ENCODE measurements at regions not wholly inside any gene's neighbourhood (a gene's known extent, or its start where the extent isn't known, plus 50 kb on each side); places are given as distances from the start of the nearest gene placed in this dataset.
A peak's percentile ranks its signal among the peaks of the same experiment; 100 is the strongest.

DNA sequence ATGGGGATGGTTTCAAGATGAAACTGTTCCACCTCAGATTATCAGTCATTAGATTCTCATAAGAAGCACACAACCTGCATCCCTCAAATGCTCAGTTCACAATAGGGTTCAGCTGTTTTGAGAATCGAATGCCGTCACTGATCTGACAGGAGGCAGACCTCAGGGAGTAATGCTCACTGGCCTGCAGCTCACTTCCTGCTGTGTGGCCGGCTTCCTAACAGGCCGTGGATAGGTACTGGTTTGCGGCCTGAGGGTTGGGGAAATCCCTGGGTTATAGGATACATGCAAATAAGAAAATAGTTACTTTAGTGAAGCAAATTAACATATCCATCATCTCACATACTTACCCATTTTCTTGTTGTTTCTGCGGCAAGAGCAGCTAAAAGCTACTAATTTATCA, 160.4 kb downstream of the MAD2L1 start:
- Histone ChIP-seq H3K9me3 (no peaks in the 10 kb centered on the region), H3K36me3 (no peaks in the 10 kb centered on the region), H3K4me3 (ENCODE audit: low read depth, low read length) (no peak overlapping the region), H3K27me3 (no peaks in the 10 kb centered on the region), H3K4me1 (no peaks in the 10 kb centered on the region)
- DNase-seq: no peak
- TF ChIP-seq, protein P1, sequence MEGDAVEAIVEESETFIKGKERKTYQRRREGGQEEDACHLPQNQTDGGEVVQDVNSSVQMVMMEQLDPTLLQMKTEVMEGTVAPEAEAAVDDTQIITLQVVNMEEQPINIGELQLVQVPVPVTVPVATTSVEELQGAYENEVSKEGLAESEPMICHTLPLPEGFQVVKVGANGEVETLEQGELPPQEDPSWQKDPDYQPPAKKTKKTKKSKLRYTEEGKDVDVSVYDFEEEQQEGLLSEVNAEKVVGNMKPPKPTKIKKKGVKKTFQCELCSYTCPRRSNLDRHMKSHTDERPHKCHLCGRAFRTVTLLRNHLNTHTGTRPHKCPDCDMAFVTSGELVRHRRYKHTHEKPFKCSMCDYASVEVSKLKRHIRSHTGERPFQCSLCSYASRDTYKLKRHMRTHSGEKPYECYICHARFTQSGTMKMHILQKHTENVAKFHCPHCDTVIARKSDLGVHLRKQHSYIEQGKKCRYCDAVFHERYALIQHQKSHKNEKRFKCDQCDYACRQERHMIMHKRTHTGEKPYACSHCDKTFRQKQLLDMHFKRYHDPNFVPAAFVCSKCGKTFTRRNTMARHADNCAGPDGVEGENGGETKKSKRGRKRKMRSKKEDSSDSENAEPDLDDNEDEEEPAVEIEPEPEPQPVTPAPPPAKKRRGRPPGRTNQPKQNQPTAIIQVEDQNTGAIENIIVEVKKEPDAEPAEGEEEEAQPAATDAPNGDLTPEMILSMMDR (IDR thresholded peaks at IDR 0.05; ENCODE audit: low read depth, low read length): no peak

DNA sequence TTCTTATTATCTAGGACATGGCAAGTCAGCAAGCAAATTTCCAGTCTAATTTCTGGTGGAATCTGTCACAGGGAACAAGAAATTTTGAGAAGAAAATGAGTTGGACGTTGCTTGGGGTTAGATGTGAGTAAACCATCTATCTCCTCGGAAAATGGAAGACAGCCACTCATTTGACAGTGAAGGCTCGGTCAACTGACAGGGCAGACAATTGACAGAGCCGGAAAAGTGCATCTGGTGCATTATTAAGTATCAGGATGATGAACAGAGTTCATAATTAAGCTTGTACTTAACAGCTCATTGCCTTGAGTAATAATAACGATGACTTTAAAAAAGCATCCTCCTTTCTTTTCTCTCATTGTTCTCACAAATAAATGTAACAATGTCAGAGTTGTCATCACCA, 168.4 kb downstream of the MAD2L1 start:
- Histone ChIP-seq H3K4me3 (ENCODE audit: low read depth, low read length) (no peak overlapping the region), H3K27me3 (no peaks in the 10 kb centered on the region), H3K4me1 (no peaks in the 10 kb centered on the region), H3K9me3 (no peaks in the 10 kb centered on the region), H3K36me3 (no peaks in the 10 kb centered on the region)
- peak; percentile 13 for DNase-seq
- TF ChIP-seq, protein P1 (IDR thresholded peaks at IDR 0.05; ENCODE audit: low read depth, low read length): no peak

DNA sequence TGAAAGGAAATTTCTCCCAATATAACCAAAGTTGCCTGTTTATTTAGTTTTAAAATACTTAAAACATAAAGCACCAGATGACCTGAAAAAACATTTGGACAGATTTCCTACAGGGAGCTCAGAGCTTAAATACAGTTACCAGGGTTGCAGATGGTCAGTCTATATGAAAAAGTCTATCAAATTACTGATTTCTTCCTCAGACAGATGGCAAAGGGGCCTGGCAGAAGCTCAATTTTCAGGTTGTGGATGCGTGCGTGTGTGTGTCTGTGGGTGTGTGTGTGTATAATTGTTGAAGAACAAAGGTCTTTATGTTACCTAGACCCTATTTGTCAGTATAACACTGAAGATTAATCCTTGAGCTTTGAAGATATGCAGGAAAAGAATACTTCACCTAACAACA, 169.4 kb downstream of the MAD2L1 start:
- TF ChIP-seq, protein P1 (IDR thresholded peaks at IDR 0.05; ENCODE audit: low read depth, low read length): no peak
- Histone ChIP-seq H3K4me1 (no peaks in the 10 kb centered on the region), H3K36me3 (no peaks in the 10 kb centered on the region), H3K4me3 (ENCODE audit: low read depth, low read length) (no peak overlapping the region), H3K27me3 (no peaks in the 10 kb centered on the region), H3K9me3 (no peaks in the 10 kb centered on the region)
- DNase-seq: no peak

DNA sequence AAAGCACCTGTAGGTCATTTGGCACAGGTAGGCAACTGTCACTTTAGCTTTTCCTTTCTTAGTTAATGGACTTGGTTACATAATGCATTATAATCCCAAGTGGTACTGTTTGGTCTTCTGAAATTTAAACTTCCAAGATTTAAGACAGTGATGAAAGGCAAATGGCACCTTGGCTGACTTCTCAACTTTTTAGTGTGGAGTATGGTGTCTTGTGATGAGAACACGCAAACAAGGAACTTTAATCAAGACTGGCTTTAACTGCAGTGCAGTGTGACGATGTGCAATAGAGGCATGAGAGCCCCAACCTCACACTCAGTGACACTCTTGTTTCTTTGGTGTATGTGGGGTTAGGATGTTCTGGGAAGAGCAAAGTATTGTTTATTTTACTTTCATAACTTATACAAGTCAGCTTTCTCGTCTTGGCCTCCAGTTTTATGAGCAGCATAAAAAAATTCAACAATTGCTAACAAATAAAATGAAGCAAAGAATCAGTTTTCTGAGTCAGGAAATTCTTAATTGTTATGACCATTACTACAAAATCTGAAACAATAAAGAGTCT, 171.9 kb downstream of the MAD2L1 start:
- TF ChIP-seq, protein P1 (IDR thresholded peaks at IDR 0.05; ENCODE audit: low read depth, low read length): no peak
- H3K36me3 ChIP-seq: no peaks in the 10 kb centered on the region
- H3K4me1 ChIP-seq: no peaks in the 10 kb centered on the region
- no peaks in the 10 kb centered on the region for H3K27me3 ChIP-seq
- H3K9me3 ChIP-seq: no peaks in the 10 kb centered on the region
- DNase-seq: no peak
- no peak overlapping the region for H3K4me3 ChIP-seq (ENCODE audit: low read depth, low read length)

DNA sequence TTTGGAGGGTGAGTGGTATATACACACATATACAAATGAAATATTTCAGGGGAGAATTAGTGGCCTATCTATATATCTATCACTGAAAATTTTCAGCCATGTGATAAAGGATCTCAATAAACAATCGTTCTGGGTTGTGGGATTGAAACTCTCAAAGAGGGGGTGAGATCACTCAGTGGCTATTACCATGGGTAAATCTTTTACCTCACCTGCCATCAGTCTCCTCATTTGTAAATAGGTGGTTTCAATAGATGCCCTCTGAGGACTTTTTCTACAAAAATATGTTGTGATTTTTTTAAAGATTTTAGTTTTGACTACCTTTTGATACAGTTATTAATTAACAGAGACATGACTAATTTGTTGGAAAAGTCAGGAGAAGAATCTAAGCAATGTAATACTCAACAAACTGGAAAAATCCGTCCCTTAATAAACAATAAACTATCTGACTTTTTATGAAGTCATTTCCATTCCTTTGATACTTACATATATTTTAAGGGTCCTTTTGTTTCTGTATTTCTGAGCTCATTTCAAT, 192.8 kb downstream of the MAD2L1 start:
- H3K9me3 ChIP-seq: no peaks in the 10 kb centered on the region
- no peaks in the 10 kb centered on the region for H3K4me1 ChIP-seq
- TF ChIP-seq, protein P1 (IDR thresholded peaks at IDR 0.05; ENCODE audit: low read depth, low read length): no peak
- H3K27me3 ChIP-seq: no peaks in the 10 kb centered on the region
- H3K36me3 ChIP-seq: no peaks in the 10 kb centered on the region
- H3K4me3 ChIP-seq (ENCODE audit: low read depth, low read length): no peak overlapping the region
- no peak for DNase-seq

DNA sequence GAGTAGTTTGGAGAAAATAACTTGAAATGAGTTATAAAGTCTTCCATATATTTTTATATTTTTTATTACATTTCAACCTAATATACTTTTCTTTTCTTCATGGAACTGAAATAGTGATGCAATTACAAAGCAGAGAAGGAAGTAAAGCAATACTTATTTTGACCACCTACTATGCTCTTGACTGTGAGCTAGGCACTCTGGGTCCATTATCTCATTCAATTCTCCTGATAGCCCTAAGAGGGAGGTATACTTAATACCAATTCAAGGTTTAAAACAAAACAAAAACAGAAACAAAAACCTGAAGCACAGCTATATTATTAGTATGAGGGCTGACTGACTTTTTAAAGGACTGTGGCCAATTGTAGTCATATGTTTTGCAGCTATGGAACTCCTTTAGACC, 193.5 kb downstream of the MAD2L1 start:
- TF ChIP-seq, protein P1 (IDR thresholded peaks at IDR 0.05; ENCODE audit: low read depth, low read length): no peak
- H3K27me3 ChIP-seq: no peaks in the 10 kb centered on the region
- no peaks in the 10 kb centered on the region for H3K9me3 ChIP-seq
- no peaks in the 10 kb centered on the region for H3K4me1 ChIP-seq
- no peak for DNase-seq
- no peak overlapping the region for H3K4me3 ChIP-seq (ENCODE audit: low read depth, low read length)
- no peaks in the 10 kb centered on the region for H3K36me3 ChIP-seq
